ENCODE measurements at regions not wholly inside any gene's neighbourhood (a gene's known extent, or its start where the extent isn't known, plus 50 kb on each side); places are given as distances from the start of the nearest gene placed in this dataset.

- H3K4me3 Mint-ChIP-seq (ENCODE audit: unreplicated experiment), result no peak overlapping the region
- BruUV-seq (replicated peaks), result no TSS peak
- no peak overlapping the region for H3K27ac Mint-ChIP-seq (ENCODE audit: low read depth, unreplicated experiment)
- ChIA-PET CTCF (no interaction called here), POLR2A (no interaction called here)
- H3K27me3 Mint-ChIP-seq (ENCODE audit: insufficient read depth, unreplicated experiment), result no peaks in the 10 kb centered on the region
- intact Hi-C loops (cut with micrococcal nuclease), result no loop called here
- no peaks in the 10 kb centered on the region for H3K9me3 Mint-ChIP-seq (ENCODE audit: unreplicated experiment)
- no peak for TF ChIP-seq CTCF (IDR thresholded peaks at IDR 0.05; ENCODE audit: unreplicated experiment)
- H3K36me3 Mint-ChIP-seq (ENCODE audit: insufficient read depth, unreplicated experiment), result no peaks in the 10 kb centered on the region
- no peaks in the 10 kb centered on the region for H3K4me1 Mint-ChIP-seq (ENCODE audit: insufficient read depth, unreplicated experiment)
- DNase-seq (ENCODE audit: unreplicated experiment), result no peak
Measured at GRCh38 chr1:56289260-56289659, 290.1 kb downstream of the PLPP3 start.

GRCh38 chr1:56287721-56288120, 291.6 kb downstream of the PLPP3 start:
- no peak overlapping the region for H3K27ac Mint-ChIP-seq (ENCODE audit: low read depth, unreplicated experiment)
- POLR2A ChIA-PET, result interaction anchor here (0.6 to 1.2 kb wide), 2 partner anchors 9 to 618 kb away, joined by 3 read pairs; no protein-coding TSS in a partner anchor
- H3K9me3 Mint-ChIP-seq (ENCODE audit: unreplicated experiment), result no peaks in the 10 kb centered on the region
- H3K27me3 Mint-ChIP-seq (ENCODE audit: insufficient read depth, unreplicated experiment), result no peaks in the 10 kb centered on the region
- no peak overlapping the region for H3K4me3 Mint-ChIP-seq (ENCODE audit: unreplicated experiment)
- H3K36me3 Mint-ChIP-seq (ENCODE audit: insufficient read depth, unreplicated experiment), result no peaks in the 10 kb centered on the region
- no peaks in the 10 kb centered on the region for H3K4me1 Mint-ChIP-seq (ENCODE audit: insufficient read depth, unreplicated experiment)
- no peak for TF ChIP-seq CTCF (IDR thresholded peaks at IDR 0.05; ENCODE audit: unreplicated experiment)
- no peak for DNase-seq (ENCODE audit: unreplicated experiment)
- intact Hi-C loops (cut with micrococcal nuclease), result no loop called here
- CTCF ChIA-PET, result no interaction called here
- no TSS peak for BruUV-seq (replicated peaks)

GRCh38 chr1:56286956-56287355, 292.4 kb downstream of the PLPP3 start:
- H3K27ac Mint-ChIP-seq (ENCODE audit: low read depth, unreplicated experiment), result no peak overlapping the region
- no peak overlapping the region for H3K4me3 Mint-ChIP-seq (ENCODE audit: unreplicated experiment)
- no TSS peak for BruUV-seq (replicated peaks)
- peak; percentile 14 for DNase-seq (ENCODE audit: unreplicated experiment)
- CTCF ChIA-PET, result no interaction called here
- H3K9me3 Mint-ChIP-seq (ENCODE audit: unreplicated experiment), result no peaks in the 10 kb centered on the region
- intact Hi-C loops (cut with micrococcal nuclease), result no loop called here
- H3K27me3 Mint-ChIP-seq (ENCODE audit: insufficient read depth, unreplicated experiment), result no peaks in the 10 kb centered on the region
- TF ChIP-seq CTCF (IDR thresholded peaks at IDR 0.05; ENCODE audit: unreplicated experiment), result no peak
- H3K36me3 Mint-ChIP-seq (ENCODE audit: insufficient read depth, unreplicated experiment), result no peaks in the 10 kb centered on the region
- H3K4me1 Mint-ChIP-seq (ENCODE audit: insufficient read depth, unreplicated experiment), result no peaks in the 10 kb centered on the region
- POLR2A ChIA-PET, result interaction anchor here (0.6 to 1.2 kb wide), 3 partner anchors 8 to 619 kb away, joined by 3 read pairs; no protein-coding TSS in a partner anchor

GRCh38 chr1:56286506-56286905, 292.9 kb downstream of the PLPP3 start:
- Mint-ChIP-seq H3K4me1 (ENCODE audit: insufficient read depth, unreplicated experiment) (no peaks in the 10 kb centered on the region), H3K4me3 (ENCODE audit: unreplicated experiment) (no peak overlapping the region), H3K27ac (ENCODE audit: low read depth, unreplicated experiment) (no peak overlapping the region), H3K27me3 (ENCODE audit: insufficient read depth, unreplicated experiment) (no peaks in the 10 kb centered on the region), H3K9me3 (ENCODE audit: unreplicated experiment) (no peaks in the 10 kb centered on the region), H3K36me3 (ENCODE audit: insufficient read depth, unreplicated experiment) (no peaks in the 10 kb centered on the region)
- DNase-seq (ENCODE audit: unreplicated experiment), result no peak
- intact Hi-C loops (cut with micrococcal nuclease), result no loop called here
- ChIA-PET CTCF (no interaction called here), POLR2A (interaction anchor here (1.2 kb wide), 1 partner anchor 7 kb away, joined by 3 read pairs; no protein-coding TSS in a partner anchor)
- BruUV-seq (replicated peaks), result no TSS peak
- no peak for TF ChIP-seq CTCF (IDR thresholded peaks at IDR 0.05; ENCODE audit: unreplicated experiment)

Data from MCF 10A (cell line).